HG02623 (cell line): ENCODE measurements at regions not wholly inside any gene's neighbourhood (a gene's known extent, or its start where the extent isn't known, plus 50 kb on each side); places are given as distances from the start of the nearest gene placed in this dataset.
"Not testable (repeated sequence)": the region's sequence is repeated elsewhere in the genome, so short reads cannot be mapped to it uniquely, and the experiment has no call there.

Experiments used
- ATAC-seq: cut with Tn5 transposase; IDR thresholded peaks from one replicate; pipeline ENCODE4 v1.9.1; 2021; ENCODE audit warnings: moderate library complexity; ENCODE audit not compliant: unreplicated experiment

DNA sequence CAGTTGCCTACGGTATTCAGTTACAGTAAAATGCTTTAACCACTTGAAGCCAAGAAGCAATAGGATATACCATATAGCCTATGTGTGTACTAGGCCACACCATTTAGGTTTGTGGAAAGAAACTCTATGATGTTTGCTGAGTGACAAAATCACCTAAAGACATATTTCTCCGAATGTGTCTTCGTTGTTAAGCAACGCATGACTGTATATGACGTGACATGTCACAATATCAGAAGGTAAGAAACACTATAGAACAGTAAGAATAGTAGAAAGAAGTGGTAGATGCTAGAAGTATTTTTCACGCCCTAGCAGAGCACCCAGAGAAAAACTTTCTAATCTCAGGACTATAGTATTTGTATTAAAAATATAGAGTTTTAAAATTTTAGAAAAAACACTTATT, 1188.2 kb upstream of the B3GALT2 start:
- no peak for ATAC-seq

DNA sequence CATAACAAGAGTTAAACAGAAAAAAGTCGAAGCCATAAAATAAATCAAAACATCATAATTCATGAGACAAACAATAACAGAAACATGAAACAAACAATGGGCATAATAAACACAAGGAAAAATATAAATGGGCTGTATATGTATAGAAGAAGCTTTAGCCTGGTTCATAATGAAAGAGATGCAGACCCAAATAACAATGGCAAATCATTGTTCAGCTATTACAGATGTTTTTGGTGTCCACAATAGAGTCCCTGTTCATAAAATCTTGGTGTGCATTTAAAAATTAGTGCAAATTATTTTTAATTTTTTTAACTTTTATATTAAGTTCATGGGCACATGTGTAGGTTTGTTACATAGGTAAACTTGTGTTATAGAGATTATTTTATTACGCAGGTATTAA, 1185.9 kb upstream of the B3GALT2 start:
- no peak for ATAC-seq

DNA sequence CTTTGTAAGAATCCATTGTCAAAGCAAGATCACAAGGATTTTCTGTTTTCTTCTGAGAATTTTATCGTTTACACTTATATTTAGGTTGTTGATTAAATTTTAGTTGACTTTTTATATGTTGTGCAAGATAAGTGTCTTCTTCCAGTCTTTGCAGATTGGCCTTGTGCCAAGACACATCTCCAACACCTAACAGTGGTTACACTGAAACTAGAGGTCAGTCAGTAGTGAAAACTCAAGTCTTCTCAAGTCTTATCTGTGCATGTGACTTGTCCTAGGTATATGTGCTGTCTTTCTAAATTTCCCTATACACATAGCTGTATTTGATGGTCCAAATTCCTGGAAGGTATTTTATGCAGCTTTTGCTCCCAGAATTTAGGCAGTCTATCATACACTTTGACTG, 1183.2 kb upstream of the B3GALT2 start:
- ATAC-seq, result no peak

DNA sequence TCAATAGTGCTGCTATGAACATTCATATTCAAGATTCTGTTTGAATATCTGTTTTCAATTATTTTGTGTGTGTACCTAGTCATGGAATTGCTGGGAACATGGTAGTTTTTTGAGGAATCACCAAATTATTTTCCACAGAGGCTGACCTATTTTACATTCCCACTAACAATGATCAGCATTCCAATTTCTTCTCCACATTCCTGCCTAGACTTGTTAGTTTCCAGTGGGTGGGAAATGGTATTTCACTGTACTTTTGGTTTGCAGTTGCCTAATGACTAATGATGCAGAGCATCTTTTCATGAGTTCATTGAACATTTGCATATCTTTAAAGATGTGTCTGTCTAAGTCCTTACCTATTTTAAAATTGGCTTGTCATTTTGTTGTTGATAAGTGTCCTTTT, 1182.6 kb upstream of the B3GALT2 start:
- no peak for ATAC-seq

DNA sequence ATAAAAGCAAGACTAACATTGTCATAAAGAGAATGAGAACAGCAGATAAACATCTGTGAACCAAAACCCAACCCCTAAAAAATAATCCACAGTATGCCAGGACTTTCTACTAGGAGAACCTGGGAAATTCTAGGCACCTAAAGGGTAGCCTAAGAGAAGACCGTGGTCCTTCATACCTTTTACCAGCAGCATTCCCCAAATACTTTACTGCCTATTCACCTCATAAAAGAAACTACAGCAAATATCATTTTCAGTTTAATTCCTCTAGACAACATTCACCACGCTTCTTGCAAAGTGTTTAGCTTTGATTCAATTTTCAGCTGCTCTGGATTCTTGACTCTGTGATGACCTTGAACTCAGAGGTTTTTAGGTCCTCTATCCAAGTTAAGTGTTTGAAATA, 1180.7 kb upstream of the B3GALT2 start:
- no peak for ATAC-seq

DNA sequence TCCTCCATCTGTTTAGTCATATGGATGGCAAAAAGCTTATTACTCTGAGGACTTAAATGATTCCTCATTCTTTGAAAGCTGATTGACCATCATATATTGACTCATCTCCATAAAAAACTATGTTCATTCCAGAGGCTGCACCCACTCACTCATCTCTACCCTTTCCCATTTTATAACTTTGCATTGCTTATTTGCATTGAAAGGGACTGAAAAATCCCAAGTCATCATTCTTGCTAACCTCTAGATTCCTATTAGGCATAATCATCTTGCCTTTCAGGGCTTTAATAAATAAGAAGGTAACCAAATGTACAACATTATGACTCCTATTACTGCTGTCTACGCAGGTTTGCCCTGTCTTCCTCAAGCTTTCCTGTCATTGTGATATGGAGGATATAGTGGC, 1180.3 kb upstream of the B3GALT2 start:
- ATAC-seq, result no peak

DNA sequence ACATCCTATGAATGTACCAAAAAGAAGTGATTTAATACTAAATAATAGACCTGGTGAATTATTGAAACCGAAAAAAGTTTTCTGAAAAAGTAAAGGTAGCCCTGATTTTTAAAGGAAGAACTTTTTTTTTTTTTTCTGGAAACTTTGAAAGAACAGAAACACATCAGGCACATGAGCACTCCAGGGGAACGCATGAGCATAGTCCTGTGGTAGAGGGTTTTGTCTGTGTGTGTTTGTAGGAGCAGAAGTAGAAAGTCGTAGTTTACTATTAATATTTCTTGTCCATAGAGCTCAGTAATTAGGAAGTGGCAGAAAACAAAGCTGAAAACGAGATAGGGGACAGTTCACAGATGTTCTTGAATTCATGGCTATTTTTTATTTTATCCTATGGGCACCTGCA, 1175.9 kb upstream of the B3GALT2 start:
- no peak for ATAC-seq

DNA sequence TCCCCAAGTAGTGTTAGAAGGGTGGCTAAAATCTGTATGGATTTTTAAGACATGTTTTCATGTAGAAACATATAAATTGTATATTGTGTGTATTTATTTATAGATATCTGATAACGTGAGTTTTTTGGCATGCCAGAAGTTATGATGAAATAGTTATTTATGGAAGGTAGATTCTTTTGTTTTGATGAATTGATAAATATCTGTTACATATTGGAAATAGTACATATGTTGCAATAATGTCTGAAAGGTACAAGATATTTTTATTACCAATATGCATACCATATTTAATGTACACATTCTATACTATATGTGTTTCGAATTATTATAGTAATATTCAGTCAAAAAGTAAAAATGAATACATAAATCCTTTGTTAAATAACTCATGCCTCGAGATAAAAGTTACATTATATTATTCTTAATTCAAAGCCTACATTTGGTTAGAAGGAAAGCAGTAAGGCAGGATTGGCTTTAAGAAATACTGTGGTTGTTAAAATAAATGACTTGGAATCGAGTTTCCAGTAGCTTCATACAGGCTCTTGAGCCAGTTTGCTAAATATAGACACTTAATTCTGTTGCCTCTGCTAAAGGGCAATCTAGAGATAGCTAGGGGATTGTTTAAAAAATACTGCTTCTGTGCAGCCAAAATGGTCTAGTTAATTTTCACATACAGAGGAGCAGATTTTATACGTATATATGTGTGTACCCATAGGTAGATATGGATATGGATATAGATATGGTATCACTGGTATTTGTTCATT, 1175.1 kb upstream of the B3GALT2 start:
- ATAC-seq, result no peak

DNA sequence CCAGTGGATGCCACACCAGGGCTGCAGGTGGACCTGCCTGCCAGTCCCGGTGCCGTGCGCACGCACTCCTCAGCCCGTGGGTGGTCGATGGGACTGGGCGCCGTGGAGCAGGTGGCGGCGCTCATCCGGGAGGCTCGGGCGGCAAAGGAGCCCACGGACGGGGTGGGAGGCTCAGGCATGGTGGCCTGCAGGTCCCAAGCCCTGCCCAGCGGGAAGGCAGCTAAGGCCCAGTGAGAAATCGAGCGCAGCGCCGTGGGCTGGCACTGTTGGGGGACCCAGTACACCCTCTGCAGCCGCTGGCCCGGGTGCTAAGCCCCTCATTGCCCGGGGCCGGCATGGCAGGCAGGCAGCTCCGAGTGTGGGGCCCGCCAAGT, 1171.8 kb upstream of the B3GALT2 start:
- no peak for ATAC-seq

DNA sequence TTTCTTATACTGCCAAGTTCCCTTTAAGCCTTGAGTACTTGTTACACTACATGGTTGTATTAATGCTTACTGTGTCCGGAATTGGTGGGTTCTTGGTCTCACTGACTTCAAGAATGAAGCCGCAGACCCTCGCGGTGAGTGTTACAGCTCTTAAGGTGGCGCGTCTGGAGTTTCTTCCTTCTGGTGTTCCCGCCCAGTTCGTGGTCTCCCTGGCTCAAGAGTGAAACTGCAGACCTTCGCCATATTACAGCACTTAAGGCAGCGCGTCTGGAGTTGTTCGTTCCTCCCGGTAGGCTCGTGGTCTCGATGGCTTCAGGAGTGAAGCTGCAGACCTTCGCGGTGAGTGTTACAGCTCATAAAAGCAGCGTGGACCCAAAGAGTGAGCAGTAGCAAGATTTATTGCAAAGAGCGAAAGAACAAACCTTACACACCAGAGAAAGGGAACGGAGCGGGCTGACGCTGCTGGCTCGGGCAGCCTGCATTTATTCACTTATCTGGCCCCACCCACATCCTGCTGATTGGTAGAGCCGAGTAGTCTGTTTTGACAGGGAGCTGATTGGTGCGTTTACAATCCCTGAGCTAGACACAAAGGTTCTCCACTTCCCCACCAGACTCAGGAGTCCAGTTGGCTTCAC, 1171.3 kb upstream of the B3GALT2 start:
- ATAC-seq, result not testable (repeated sequence)

DNA sequence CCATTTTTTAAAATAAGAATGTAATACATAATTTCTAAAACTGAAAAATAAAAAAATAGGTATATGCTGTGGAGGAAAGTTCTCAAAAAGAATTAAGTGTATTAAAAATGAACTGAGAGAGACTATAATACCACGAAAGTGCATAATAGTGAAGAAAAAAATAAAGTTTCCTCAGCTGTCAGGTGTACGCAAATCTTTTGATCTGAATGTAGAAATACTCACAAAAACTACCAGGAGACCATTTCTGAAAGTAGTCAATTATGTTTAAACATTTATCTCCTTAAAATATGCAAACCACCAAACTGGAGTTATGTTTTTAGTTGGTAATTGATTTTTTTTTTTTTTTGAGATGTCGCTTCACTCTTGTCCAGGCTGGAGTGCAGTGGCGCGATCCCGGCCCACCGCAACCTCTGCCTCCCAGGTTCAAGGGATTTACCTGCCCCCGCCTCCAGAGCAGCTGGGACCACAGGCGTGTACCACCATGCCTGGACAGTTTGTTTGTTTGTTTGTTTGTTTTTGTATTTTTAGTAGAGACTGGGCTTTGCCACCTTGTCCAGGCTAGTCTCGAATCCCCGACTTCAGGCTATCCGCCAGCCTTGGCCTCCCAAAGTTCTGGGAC, 1169.2 kb upstream of the B3GALT2 start:
- ATAC-seq, result no peak

DNA sequence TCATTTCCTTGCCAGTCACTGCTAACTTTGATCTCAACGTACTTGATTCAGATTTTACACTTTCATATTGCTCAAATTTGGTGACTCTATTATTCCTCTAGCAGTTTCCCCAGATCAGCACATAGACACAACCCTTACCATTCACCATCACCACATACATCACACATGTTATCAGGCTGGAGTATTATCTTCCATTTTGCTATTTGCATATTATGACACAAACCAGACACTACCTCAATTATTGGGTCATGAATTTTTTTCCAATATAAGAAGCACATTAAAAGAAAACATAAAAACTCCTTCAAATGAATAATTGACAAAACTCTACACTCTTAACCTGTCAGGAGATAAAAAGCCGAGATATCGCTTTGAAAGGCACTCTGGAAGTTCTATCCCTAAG, 1166.7 kb upstream of the B3GALT2 start:
- no peak for ATAC-seq

DNA sequence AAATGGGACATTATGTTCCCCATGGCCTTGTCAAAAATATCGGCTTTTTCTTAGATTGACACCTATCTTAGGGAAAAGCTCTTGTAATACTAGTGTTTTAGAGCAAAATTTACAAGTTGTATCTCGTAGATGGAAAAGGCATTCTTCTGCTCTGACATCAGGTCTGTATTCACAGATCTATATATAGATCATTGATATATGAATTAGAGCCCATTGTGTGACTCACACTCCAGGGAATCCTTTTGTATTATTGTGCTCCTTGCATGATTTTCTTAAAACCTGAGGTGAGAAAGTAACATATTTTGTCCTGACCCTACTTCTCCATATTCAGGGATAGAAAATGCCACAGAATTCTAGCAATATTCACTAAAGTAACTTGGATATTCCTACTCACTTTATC, 1160.8 kb upstream of the B3GALT2 start:
- ATAC-seq, result no peak

DNA sequence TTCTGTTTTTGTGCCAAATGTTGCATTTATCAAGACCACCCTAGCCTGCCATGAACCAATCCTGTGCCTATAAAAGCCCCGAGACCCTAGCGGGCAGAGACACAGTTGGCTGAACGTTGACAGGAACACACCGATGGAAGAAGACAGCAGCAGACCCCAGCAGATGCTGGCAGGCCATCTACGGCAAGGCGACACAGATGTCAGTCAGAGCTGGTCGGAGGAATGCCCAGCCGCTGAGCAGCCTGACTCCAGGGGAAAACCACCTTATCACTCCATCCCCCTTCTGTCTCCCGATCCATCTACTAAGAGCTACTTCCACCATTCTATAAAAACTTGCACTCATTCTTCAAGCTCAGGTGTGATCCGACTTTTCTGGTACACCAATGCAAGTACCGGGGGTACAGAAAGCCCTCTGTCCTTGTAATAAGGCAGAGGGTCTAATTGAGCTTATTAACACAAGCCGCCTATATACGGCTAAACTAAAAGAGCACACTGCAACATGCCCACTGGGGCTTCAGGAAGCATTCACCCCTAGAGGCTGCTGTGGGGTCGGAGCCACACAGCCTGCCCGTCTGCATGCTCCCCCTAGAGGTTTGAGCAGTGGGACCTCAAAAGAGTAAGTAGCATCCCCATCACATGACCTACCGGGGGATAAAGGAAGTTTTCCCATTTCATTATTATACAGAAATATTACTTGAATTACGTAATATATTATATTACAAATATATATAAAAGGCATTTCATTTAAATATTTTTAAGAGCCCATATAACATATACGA, 1156.3 kb upstream of the B3GALT2 start:
- no peak for ATAC-seq

DNA sequence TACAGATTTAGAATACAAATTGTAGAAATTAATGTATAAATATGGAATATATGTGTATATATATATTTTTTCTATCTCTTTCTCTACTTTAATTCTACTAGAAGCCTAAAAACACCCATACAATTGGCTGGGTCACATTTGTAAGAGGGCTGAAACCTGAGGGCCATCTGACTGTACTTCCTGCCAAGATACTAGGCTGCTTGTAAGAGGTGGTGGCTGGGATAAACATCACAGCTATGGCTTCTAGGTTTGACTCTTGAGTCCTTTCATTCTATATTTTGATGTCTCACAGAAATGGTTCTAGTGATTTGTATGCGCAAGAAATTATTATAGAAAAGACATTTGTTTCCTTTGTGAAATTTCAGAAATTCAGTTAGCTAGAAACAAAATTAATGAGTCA, 1155.2 kb upstream of the B3GALT2 start:
- no peak for ATAC-seq

DNA sequence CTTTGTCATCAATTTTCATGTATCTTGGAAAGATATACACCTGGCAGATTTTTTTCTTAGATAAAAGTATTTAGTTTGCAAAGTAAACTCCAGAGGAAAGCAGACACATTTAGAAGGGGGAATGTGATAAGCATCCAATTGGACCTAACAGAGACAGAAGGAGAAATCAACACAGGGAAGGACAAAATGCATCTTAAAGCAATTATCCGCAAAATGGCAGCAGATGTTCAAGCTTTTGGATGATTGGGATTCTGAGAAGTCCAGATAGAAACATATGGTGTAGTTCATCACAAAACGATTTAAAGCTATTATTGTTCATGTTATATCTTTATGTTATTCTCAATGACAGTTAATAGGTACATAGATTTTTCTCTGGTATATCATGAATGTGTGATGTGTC, 1153.1 kb upstream of the B3GALT2 start:
- ATAC-seq, result no peak

DNA sequence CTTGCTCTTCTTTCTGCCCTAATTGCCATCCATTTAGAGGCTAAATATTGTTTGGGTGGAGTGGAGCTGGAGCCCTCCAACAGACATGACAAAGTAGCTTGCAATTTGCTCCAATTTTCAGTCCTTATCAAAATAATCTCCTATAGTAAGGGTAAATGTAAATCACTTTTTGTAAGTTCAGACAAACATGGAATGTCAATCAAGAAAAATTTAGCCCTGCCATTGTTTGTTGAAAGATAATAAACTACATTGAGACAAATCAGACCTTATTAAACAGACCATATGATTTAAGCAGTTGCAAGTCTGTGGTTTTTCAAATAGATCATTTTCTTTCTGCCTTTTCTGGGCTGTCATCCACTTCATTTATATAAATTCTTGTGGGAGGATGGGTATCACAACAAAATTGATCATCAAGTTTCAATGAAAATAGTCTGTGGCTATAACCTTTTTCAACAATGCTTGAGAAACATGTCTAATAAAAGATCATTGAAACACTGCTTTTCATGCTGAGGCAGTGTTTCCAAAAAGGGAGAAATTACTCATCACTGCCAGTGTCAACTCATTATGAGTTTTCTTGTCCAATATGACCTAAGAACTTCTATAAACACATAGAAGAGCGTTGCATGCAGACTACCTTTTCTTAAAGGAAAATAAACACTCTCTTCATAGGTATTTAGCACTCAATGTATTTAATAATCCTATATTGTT, 1152.0 kb upstream of the B3GALT2 start:
- ATAC-seq, result no peak

DNA sequence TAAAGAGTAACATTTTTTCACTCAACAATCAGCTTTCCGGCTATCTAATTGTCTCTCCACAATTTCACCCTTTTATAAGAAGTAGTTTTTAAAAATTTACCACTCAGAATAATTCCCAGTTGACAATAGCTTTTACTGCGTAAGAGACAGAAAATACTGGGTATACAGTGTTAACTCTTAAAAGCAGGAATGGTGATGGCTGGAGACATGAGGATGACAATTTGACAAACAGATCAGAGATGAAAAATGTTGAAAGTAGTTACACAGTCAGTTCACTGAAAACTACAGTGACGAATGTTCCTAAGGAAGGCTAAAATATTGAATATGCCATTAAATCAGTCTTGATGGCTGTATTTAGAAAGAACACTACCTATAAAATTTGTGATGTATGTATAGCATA, 1146.8 kb upstream of the B3GALT2 start:
- ATAC-seq, result no peak

DNA sequence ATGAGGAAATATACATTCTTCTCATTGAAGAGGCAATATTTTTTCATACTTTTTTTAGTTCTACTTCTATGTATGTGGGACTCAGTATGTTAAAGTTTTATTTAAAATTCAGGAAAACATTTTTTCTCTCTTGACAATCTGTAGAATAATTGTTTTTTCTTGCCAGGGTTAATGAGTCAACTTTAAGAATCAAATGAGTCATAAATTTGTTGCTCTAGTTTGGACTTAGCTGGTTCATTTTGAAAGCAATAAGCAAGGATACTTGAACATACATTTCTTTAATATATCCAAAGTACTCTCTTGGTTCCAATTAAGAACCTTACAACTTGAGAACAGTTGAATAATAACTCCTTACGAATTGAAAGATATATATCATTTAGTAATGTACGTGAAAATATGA, 1145.3 kb upstream of the B3GALT2 start:
- no peak for ATAC-seq

DNA sequence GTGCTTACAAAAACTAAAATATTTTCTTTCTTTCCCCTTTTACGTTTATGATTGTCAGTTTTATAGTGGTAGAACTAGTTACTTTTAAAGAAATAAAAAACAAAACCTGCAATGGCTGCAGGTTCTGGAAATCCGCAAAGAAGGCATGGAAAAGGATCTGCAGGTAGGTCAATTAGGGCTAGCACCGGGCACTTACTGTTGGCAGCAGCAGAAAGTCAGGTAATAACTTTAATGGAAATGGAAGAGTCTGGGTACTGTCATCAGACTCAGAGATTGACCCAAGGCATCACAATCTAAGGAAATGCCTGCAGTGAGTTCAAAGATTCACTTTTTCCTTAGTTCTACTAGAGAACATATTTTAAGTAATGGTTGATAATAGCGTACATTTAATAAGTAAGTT, 1136.3 kb upstream of the B3GALT2 start:
- ATAC-seq, result no peak

DNA sequence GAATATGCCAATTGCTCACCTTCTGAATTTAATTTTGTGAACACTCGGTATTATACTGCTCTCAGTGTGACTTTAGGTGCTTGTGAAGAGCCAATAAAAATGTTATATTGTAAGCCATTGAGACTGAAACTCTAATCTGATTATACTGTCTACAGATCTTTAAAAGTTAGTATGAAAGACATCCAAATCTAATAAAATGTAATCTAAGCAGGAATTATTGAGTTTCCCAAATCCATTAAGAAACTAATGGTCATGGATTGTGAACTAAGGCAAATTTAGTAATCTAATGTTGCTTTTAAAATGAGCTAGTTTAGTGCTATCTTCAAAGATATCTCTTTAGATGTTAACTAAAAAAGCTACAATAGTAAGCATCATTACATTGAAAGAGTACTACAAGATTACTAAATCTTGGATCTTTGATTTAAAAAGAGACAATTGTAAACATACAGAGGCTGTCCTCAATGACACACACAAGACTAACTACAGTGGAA, 1132.4 kb upstream of the B3GALT2 start:
- ATAC-seq, result no peak
